ENCODE measurements at regions not wholly inside any gene's neighbourhood (a gene's known extent, or its start where the extent isn't known, plus 50 kb on each side); places are given as distances from the start of the nearest gene placed in this dataset.
"Not testable (repeated sequence)": the region's sequence is repeated elsewhere in the genome, so short reads cannot be mapped to it uniquely, and the experiment has no call there.

DNA sequence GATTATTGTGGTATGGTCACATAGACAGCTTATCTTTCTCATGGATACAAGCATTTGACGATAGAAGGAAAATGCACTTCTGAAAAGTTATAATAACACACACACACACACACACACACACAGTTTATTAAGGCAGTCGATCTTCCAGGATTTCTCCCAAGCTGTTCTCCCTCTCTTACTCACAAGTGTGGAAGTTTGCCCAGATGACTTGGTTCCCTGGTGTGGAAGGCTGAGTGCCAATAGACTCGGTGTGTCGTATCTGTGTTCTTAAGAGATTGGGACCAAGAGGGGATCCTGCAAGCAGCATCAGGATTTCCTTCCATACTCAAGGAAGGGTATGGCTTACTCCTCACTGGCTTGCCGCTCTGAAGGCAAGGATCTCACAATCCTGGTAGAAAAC, 279.6 kb downstream of the HS3ST3B1 start:
- no peak overlapping the region for H3K27ac ChIP-seq (ENCODE audit: low read depth in 2 of 2, low read length in 2 of 2)
- H3K27me3 ChIP-seq (ENCODE audit: control insufficient read depth in 2 of 2, insufficient read depth in 2 of 2, low read length in 2 of 2), result no peaks in the 10 kb centered on the region
- H3K36me3 ChIP-seq (ENCODE audit: control insufficient read depth in 2 of 2, insufficient read depth in 2 of 2, low read length in 2 of 2), result no peaks in the 10 kb centered on the region
- H3K9me3 ChIP-seq (ENCODE audit: control insufficient read depth in 2 of 2, low read length in 2 of 2), result peaks cover 0 to 4% of the 10 kb centered on the region in 2 donors
- no peak overlapping the region for H3K9ac ChIP-seq (ENCODE audit: low read depth in 1 of 2, low read length in 2 of 2)
- no peak overlapping the region for H3K4me3 ChIP-seq (ENCODE audit: low read length in 2 of 2)
- no peaks in the 10 kb centered on the region for H3K4me1 ChIP-seq (ENCODE audit: control insufficient read depth in 2 of 2, insufficient read depth in 2 of 2, low read length in 2 of 2)

GRCh38 chr17:14579716-14580115, 278.8 kb downstream of the HS3ST3B1 start:
- Histone ChIP-seq H3K27ac (ENCODE audit: low read depth in 2 of 2, low read length in 2 of 2) (no peak overlapping the region), H3K4me1 (ENCODE audit: control insufficient read depth in 2 of 2, insufficient read depth in 2 of 2, low read length in 2 of 2) (no peaks in the 10 kb centered on the region), H3K9ac (ENCODE audit: low read depth in 1 of 2, low read length in 2 of 2) (no peak overlapping the region), H3K4me3 (ENCODE audit: low read length in 2 of 2) (no peak overlapping the region), H3K27me3 (ENCODE audit: control insufficient read depth in 2 of 2, insufficient read depth in 2 of 2, low read length in 2 of 2) (no peaks in the 10 kb centered on the region), H3K9me3 (ENCODE audit: control insufficient read depth in 2 of 2, low read length in 2 of 2) (peaks cover 0 to 4% of the 10 kb centered on the region in 2 donors), H3K36me3 (ENCODE audit: control insufficient read depth in 2 of 2, insufficient read depth in 2 of 2, low read length in 2 of 2) (no peaks in the 10 kb centered on the region)

- no peaks in the 10 kb centered on the region for H3K9me3 ChIP-seq (ENCODE audit: control insufficient read depth in 2 of 2, low read length in 2 of 2)
- no peaks in the 10 kb centered on the region for H3K27me3 ChIP-seq (ENCODE audit: control insufficient read depth in 2 of 2, insufficient read depth in 2 of 2, low read length in 2 of 2)
- H3K27ac ChIP-seq (ENCODE audit: low read depth in 2 of 2, low read length in 2 of 2), result no peak overlapping the region
- H3K9ac ChIP-seq (ENCODE audit: low read depth in 1 of 2, low read length in 2 of 2), result no peak overlapping the region
- H3K4me1 ChIP-seq (ENCODE audit: control insufficient read depth in 2 of 2, insufficient read depth in 2 of 2, low read length in 2 of 2), result no peaks in the 10 kb centered on the region
- H3K36me3 ChIP-seq (ENCODE audit: control insufficient read depth in 2 of 2, insufficient read depth in 2 of 2, low read length in 2 of 2), result no peaks in the 10 kb centered on the region
- no peak overlapping the region for H3K4me3 ChIP-seq (ENCODE audit: low read length in 2 of 2)
Observed at GRCh38 chr17:14575471-14575953, 274.6 kb downstream of the HS3ST3B1 start.

- not testable (repeated sequence) for H3K9me3 ChIP-seq (ENCODE audit: control insufficient read depth in 2 of 2, low read length in 2 of 2); H3K9ac ChIP-seq (ENCODE audit: low read depth in 1 of 2, low read length in 2 of 2); H3K27me3 ChIP-seq (ENCODE audit: control insufficient read depth in 2 of 2, insufficient read depth in 2 of 2, low read length in 2 of 2); H3K36me3 ChIP-seq (ENCODE audit: control insufficient read depth in 2 of 2, insufficient read depth in 2 of 2, low read length in 2 of 2); H3K27ac ChIP-seq (ENCODE audit: low read depth in 2 of 2, low read length in 2 of 2); H3K4me1 ChIP-seq (ENCODE audit: control insufficient read depth in 2 of 2, insufficient read depth in 2 of 2, low read length in 2 of 2); H3K4me3 ChIP-seq (ENCODE audit: low read length in 2 of 2)
Observed at GRCh38 chr17:14560325-14560724, 259.4 kb downstream of the HS3ST3B1 start.

- Histone ChIP-seq H3K27ac (ENCODE audit: low read depth in 2 of 2, low read length in 2 of 2) (no peak overlapping the region), H3K27me3 (ENCODE audit: control insufficient read depth in 2 of 2, insufficient read depth in 2 of 2, low read length in 2 of 2) (no peaks in the 10 kb centered on the region), H3K4me3 (ENCODE audit: low read length in 2 of 2) (no peak overlapping the region), H3K9ac (ENCODE audit: low read depth in 1 of 2, low read length in 2 of 2) (no peak overlapping the region), H3K4me1 (ENCODE audit: control insufficient read depth in 2 of 2, insufficient read depth in 2 of 2, low read length in 2 of 2) (no peaks in the 10 kb centered on the region), H3K36me3 (ENCODE audit: control insufficient read depth in 2 of 2, insufficient read depth in 2 of 2, low read length in 2 of 2) (no peaks in the 10 kb centered on the region), H3K9me3 (ENCODE audit: control insufficient read depth in 2 of 2, low read length in 2 of 2) (no peaks in the 10 kb centered on the region)
Observed at GRCh38 chr17:14559264-14560119, 258.6 kb downstream of the HS3ST3B1 start.

GRCh38 chr17:14557480-14557879, 256.6 kb downstream of the HS3ST3B1 start:
- Histone ChIP-seq H3K36me3 (ENCODE audit: control insufficient read depth in 2 of 2, insufficient read depth in 2 of 2, low read length in 2 of 2) (no peaks in the 10 kb centered on the region), H3K4me3 (ENCODE audit: low read length in 2 of 2) (no peak overlapping the region), H3K27ac (ENCODE audit: low read depth in 2 of 2, low read length in 2 of 2) (no peak overlapping the region), H3K9ac (ENCODE audit: low read depth in 1 of 2, low read length in 2 of 2) (no peak overlapping the region), H3K4me1 (ENCODE audit: control insufficient read depth in 2 of 2, insufficient read depth in 2 of 2, low read length in 2 of 2) (no peaks in the 10 kb centered on the region), H3K9me3 (ENCODE audit: control insufficient read depth in 2 of 2, low read length in 2 of 2) (no peaks in the 10 kb centered on the region), H3K27me3 (ENCODE audit: control insufficient read depth in 2 of 2, insufficient read depth in 2 of 2, low read length in 2 of 2) (no peaks in the 10 kb centered on the region)

GRCh38 chr17:14553847-14554246, 253.0 kb downstream of the HS3ST3B1 start:
- Histone ChIP-seq H3K9ac (ENCODE audit: low read depth in 1 of 2, low read length in 2 of 2) (no peak overlapping the region), H3K4me3 (ENCODE audit: low read length in 2 of 2) (no peak overlapping the region), H3K27me3 (ENCODE audit: control insufficient read depth in 2 of 2, insufficient read depth in 2 of 2, low read length in 2 of 2) (no peaks in the 10 kb centered on the region), H3K9me3 (ENCODE audit: control insufficient read depth in 2 of 2, low read length in 2 of 2) (no peaks in the 10 kb centered on the region), H3K27ac (ENCODE audit: low read depth in 2 of 2, low read length in 2 of 2) (no peak overlapping the region), H3K36me3 (ENCODE audit: control insufficient read depth in 2 of 2, insufficient read depth in 2 of 2, low read length in 2 of 2) (no peaks in the 10 kb centered on the region), H3K4me1 (ENCODE audit: control insufficient read depth in 2 of 2, insufficient read depth in 2 of 2, low read length in 2 of 2) (no peaks in the 10 kb centered on the region)

GRCh38 chr17:14552306-14552705, 251.4 kb downstream of the HS3ST3B1 start:
- Histone ChIP-seq H3K9ac (ENCODE audit: low read depth in 1 of 2, low read length in 2 of 2) (no peak overlapping the region), H3K27ac (ENCODE audit: low read depth in 2 of 2, low read length in 2 of 2) (no peak overlapping the region), H3K4me1 (ENCODE audit: control insufficient read depth in 2 of 2, insufficient read depth in 2 of 2, low read length in 2 of 2) (no peaks in the 10 kb centered on the region), H3K36me3 (ENCODE audit: control insufficient read depth in 2 of 2, insufficient read depth in 2 of 2, low read length in 2 of 2) (no peaks in the 10 kb centered on the region), H3K9me3 (ENCODE audit: control insufficient read depth in 2 of 2, low read length in 2 of 2) (no peaks in the 10 kb centered on the region), H3K4me3 (ENCODE audit: low read length in 2 of 2) (no peak overlapping the region), H3K27me3 (ENCODE audit: control insufficient read depth in 2 of 2, insufficient read depth in 2 of 2, low read length in 2 of 2) (no peaks in the 10 kb centered on the region)

DNA sequence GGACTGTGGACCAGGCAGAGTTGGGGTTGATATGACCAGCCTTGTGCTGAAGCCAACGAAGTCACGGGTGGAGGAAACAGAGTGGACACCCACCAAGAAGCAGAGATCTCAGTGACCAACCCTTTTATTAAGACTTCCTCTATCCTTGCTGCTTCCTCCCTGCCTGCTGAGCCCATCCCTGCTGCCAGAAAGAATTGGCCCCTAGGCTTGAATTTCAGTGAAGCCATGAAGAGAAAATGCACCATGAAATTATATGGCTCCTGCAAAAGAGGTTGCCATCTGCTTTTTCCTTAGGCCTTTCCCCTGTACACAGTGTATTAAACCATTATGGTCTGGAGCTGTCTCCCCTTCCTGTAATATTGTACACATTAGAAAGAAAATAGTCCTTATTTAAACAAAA, 246.7 kb downstream of the HS3ST3B1 start:
- no peaks in the 10 kb centered on the region for H3K36me3 ChIP-seq (ENCODE audit: control insufficient read depth in 2 of 2, insufficient read depth in 2 of 2, low read length in 2 of 2)
- peaks cover 0 to 2% of the 10 kb centered on the region in 2 donors for H3K9me3 ChIP-seq (ENCODE audit: control insufficient read depth in 2 of 2, low read length in 2 of 2)
- no peak overlapping the region for H3K27ac ChIP-seq (ENCODE audit: low read depth in 2 of 2, low read length in 2 of 2)
- H3K27me3 ChIP-seq (ENCODE audit: control insufficient read depth in 2 of 2, insufficient read depth in 2 of 2, low read length in 2 of 2), result no peaks in the 10 kb centered on the region
- H3K9ac ChIP-seq (ENCODE audit: low read depth in 1 of 2, low read length in 2 of 2), result no peak overlapping the region
- no peaks in the 10 kb centered on the region for H3K4me1 ChIP-seq (ENCODE audit: control insufficient read depth in 2 of 2, insufficient read depth in 2 of 2, low read length in 2 of 2)
- no peak overlapping the region for H3K4me3 ChIP-seq (ENCODE audit: low read length in 2 of 2)

- H3K9me3 ChIP-seq (ENCODE audit: control insufficient read depth in 2 of 2, low read length in 2 of 2), result peaks cover 0 to 2% of the 10 kb centered on the region in 2 donors
- no peak overlapping the region for H3K27ac ChIP-seq (ENCODE audit: low read depth in 2 of 2, low read length in 2 of 2)
- H3K27me3 ChIP-seq (ENCODE audit: control insufficient read depth in 2 of 2, insufficient read depth in 2 of 2, low read length in 2 of 2), result no peaks in the 10 kb centered on the region
- H3K4me1 ChIP-seq (ENCODE audit: control insufficient read depth in 2 of 2, insufficient read depth in 2 of 2, low read length in 2 of 2), result no peaks in the 10 kb centered on the region
- no peak overlapping the region for H3K9ac ChIP-seq (ENCODE audit: low read depth in 1 of 2, low read length in 2 of 2)
- no peak overlapping the region for H3K4me3 ChIP-seq (ENCODE audit: low read length in 2 of 2)
- no peaks in the 10 kb centered on the region for H3K36me3 ChIP-seq (ENCODE audit: control insufficient read depth in 2 of 2, insufficient read depth in 2 of 2, low read length in 2 of 2)
Observed at GRCh38 chr17:14547016-14547415, 246.1 kb downstream of the HS3ST3B1 start.
